ENCODE measurements at regions not wholly inside any gene's neighbourhood (a gene's known extent, or its start where the extent isn't known, plus 50 kb on each side); places are given as distances from the start of the nearest gene placed in this dataset.
A peak's percentile ranks its signal among the peaks of the same experiment; 100 is the strongest.

DNA sequence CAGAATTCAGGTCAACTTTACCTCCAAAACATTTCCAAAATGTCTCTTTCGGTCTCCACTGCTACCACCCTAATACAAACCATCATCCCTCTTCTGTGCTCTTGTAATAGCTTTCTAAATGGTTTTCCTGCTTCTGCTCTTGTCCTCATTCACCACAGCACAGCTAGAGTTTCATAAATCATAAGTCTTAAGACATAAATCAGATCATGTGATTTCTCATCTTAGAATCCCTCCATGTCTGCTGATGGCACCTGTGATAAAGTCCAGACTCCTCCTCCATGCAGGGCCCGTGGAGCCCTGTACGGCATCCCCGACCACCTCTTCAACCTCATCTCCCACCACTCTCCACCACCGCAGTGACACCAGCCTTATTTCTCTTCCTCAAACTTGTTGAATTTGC lies 212.3 kb upstream of the MKLN1 start:
- H3K4me3 ChIP-seq (ENCODE audit: low read depth, low read length), result no peak overlapping the region
- DNase-seq (ENCODE audit: low read depth) (no peak), FAIRE-seq (no peak)
- no peaks in the 10 kb centered on the region for H3K27me3 ChIP-seq (ENCODE audit: control insufficient read depth, insufficient read depth, low read length)
- no peak for TF ChIP-seq CTCF (IDR thresholded peaks at IDR 0.05; ENCODE audit: insufficient read depth, low read length, severe bottlenecking)
- no peaks in the 10 kb centered on the region for H3K36me3 ChIP-seq (ENCODE audit: control insufficient read depth, insufficient read depth, low read length)

DNA sequence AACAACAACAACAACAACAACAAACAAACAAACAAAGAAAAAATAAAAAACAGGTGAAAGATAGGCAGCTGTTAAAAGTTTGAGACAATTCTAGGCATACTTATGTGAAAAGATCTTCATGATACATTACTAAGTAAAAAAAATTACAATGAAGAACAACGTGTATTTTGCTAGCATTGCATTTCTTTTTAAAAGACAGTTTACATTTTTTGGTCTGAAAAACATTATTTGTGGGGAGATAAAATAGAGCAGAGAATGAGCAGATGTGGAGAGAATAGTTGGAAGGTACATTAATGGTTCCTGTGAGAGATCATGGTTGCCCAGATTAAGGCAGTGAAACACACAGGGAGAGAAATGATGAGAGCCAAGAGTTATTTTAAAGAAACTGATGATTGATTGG lies 210.2 kb upstream of the MKLN1 start:
- H3K27me3 ChIP-seq (ENCODE audit: control insufficient read depth, insufficient read depth, low read length), result no peaks in the 10 kb centered on the region
- H3K4me3 ChIP-seq (ENCODE audit: low read depth, low read length), result no peak overlapping the region
- H3K36me3 ChIP-seq (ENCODE audit: control insufficient read depth, insufficient read depth, low read length), result no peaks in the 10 kb centered on the region
- DNase-seq (ENCODE audit: low read depth) (no peak), FAIRE-seq (no peak)
- TF ChIP-seq CTCF (IDR thresholded peaks at IDR 0.05; ENCODE audit: insufficient read depth, low read length, severe bottlenecking), result no peak

GRCh38 chr7:131119381-131119780 lies 208.3 kb upstream of the MKLN1 start:
- H3K27me3 ChIP-seq (ENCODE audit: control insufficient read depth, insufficient read depth, low read length), result no peaks in the 10 kb centered on the region
- FAIRE-seq, result peak; percentile 58
- no peak for TF ChIP-seq CTCF (IDR thresholded peaks at IDR 0.05; ENCODE audit: insufficient read depth, low read length, severe bottlenecking)
- H3K36me3 ChIP-seq (ENCODE audit: control insufficient read depth, insufficient read depth, low read length), result no peaks in the 10 kb centered on the region
- no peak for DNase-seq (ENCODE audit: low read depth)
- H3K4me3 ChIP-seq (ENCODE audit: low read depth, low read length), result no peak overlapping the region

DNA sequence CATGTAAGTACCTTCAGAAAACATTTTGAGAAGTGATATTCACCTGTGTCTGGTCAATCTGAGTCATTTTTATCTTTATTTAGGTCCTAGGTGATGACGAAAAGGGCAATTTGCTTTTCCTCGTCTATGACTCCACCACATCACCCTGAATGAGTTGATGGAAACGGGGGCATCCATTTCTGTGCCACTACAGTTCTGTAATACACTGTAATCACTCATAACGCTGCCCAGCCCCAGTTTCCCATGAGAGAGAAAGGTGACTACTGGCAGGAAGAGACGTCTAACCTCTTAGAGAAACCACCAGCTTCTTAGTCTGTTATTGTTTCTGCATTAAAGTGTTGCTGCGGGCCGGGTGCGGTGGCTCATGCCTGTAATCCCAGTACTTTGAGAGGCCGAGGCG lies 205.3 kb upstream of the MKLN1 start:
- Histone ChIP-seq H3K36me3 (ENCODE audit: control insufficient read depth, insufficient read depth, low read length) (no peaks in the 10 kb centered on the region), H3K27me3 (ENCODE audit: control insufficient read depth, insufficient read depth, low read length) (peaks cover 1% of the 10 kb centered on the region), H3K4me3 (ENCODE audit: low read depth, low read length) (no peak overlapping the region)
- FAIRE-seq (no peak), DNase-seq (ENCODE audit: low read depth) (no peak)
- no peak for TF ChIP-seq CTCF (IDR thresholded peaks at IDR 0.05; ENCODE audit: insufficient read depth, low read length, severe bottlenecking)

DNA sequence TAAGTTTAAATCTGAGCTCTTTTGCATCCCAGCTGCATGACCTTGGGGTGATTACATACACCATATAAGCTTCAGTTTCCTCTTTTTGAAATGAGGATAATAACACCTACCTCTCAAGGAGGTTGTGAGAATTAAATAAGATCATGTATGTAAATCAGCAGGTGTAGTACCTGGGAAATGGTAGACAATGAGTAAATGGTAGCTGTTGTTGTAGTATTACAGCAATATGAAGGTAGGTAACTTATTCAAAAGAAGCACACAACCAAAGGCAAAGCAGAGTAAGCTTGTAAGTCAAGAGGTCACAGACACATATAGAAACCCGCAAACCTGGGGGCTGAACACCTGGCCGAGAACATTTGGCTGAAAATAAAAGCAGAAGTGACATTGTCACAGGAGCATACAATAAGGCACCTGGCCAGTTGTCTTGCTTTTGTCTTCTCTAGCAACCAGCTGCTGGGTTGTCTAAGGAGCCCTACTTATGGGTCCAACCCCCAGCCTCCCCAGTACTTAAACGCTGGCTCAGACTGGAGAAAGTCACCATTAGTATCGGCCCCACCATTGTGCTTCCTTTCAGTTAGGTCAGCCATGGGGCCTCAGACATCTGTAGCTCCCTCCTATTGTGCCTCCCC lies 203.6 kb upstream of the MKLN1 start:
- Histone ChIP-seq H3K36me3 (ENCODE audit: control insufficient read depth, insufficient read depth, low read length) (no peaks in the 10 kb centered on the region), H3K4me3 (ENCODE audit: low read depth, low read length) (no peak overlapping the region), H3K27me3 (ENCODE audit: control insufficient read depth, insufficient read depth, low read length) (peaks cover 1% of the 10 kb centered on the region)
- no peak for FAIRE-seq
- TF ChIP-seq CTCF (IDR thresholded peaks at IDR 0.05; ENCODE audit: insufficient read depth, low read length, severe bottlenecking), result no peak
- no peak for DNase-seq (ENCODE audit: low read depth)

- no peak for DNase-seq (ENCODE audit: low read depth)
- no peak for FAIRE-seq
These were observed 202.8 kb upstream of the MKLN1 start for GRCh38 chr7:131124867-131125266.

More at GRCh38 chr7:131124867-131125266, 202.8 kb upstream of the MKLN1 start:
- H3K27me3 ChIP-seq (ENCODE audit: control insufficient read depth, insufficient read depth, low read length), result peaks cover 1% of the 10 kb centered on the region
- H3K4me3 ChIP-seq (ENCODE audit: low read depth, low read length), result no peak overlapping the region
- no peak for TF ChIP-seq CTCF (IDR thresholded peaks at IDR 0.05; ENCODE audit: insufficient read depth, low read length, severe bottlenecking)
- H3K36me3 ChIP-seq (ENCODE audit: control insufficient read depth, insufficient read depth, low read length), result no peaks in the 10 kb centered on the region

Data from bronchial epithelial cell (primary cell).